ENCODE measurements at regions not wholly inside any gene's neighbourhood (a gene's known extent, or its start where the extent isn't known, plus 50 kb on each side); places are given as distances from the start of the nearest gene placed in this dataset.
"Not testable (repeated sequence)": the region's sequence is repeated elsewhere in the genome, so short reads cannot be mapped to it uniquely, and the experiment has no call there.

DNA sequence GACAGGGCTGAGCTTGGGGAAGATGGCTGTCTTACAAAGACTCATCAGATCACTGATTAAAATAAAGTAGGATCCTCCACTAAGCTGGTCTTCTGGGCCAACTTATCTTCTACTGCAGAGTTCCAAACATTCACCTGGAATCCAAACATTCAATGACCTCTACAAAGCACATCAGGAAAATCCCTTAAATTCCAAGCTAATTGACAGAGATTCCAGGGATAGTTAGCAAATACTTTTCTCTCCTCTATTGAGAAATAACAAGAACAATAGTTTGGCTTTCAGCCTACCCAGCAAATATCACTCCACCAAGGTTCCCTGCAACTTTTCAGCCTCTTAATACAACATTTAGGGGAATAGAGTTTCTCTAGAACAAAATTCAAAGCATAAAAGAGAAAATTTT, 140.6 kb upstream of the LIFR start:
- no peak for DNase-seq (ENCODE audit: low spot score)
- TF ChIP-seq, protein P1, sequence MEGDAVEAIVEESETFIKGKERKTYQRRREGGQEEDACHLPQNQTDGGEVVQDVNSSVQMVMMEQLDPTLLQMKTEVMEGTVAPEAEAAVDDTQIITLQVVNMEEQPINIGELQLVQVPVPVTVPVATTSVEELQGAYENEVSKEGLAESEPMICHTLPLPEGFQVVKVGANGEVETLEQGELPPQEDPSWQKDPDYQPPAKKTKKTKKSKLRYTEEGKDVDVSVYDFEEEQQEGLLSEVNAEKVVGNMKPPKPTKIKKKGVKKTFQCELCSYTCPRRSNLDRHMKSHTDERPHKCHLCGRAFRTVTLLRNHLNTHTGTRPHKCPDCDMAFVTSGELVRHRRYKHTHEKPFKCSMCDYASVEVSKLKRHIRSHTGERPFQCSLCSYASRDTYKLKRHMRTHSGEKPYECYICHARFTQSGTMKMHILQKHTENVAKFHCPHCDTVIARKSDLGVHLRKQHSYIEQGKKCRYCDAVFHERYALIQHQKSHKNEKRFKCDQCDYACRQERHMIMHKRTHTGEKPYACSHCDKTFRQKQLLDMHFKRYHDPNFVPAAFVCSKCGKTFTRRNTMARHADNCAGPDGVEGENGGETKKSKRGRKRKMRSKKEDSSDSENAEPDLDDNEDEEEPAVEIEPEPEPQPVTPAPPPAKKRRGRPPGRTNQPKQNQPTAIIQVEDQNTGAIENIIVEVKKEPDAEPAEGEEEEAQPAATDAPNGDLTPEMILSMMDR (IDR thresholded peaks at IDR 0.05; ENCODE audit: borderline replicate concordance, control extremely low read depth, extremely low read depth, insufficient read depth, missing control alignments), result no peak
- in situ Hi-C loops (cut with MboI; ENCODE audit: low sequenced_read_pairs, unreplicated experiment), result no loop called here

DNA sequence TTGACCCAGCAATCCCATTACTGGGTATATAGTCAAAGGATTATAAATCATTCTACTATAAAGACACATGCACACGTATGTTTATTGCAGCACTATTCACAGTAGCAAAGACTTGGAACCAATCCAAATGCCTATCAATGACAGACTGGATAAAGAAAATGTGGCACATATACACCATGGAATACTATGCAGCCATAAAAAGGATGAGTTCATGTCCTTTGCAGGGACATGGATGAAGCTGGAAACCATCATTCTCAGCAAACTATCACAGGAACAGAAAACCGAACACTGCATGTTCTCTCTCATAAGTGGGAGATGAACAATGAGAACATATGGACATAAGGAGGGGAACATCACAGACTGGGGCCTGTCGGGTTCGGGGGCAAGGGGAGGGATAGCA, 140.3 kb upstream of the OSMR start:
- DNase-seq (ENCODE audit: low spot score); in situ Hi-C loops (cut with MboI; ENCODE audit: low sequenced_read_pairs, unreplicated experiment): not testable (repeated sequence)

DNA sequence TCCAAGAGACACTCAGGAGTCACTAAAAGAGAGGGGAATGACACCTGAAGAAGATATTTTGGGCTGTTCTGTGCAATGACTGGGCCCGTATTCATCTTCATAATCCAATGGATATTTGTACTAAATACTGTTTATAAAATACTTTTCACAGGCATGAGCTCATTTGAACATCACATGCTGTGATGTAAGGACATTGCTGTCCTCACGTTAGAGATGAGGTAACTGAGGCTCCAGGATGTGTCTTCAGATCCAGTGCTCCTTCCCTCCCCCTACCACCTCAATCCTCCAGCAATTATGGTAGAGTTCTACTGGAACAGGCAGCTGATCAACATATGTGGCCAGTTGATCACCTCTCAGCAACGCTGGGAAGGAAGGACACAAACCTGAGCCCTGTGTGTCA, 139.4 kb upstream of the OSMR start:
- DNase-seq (ENCODE audit: low spot score), result no peak
- in situ Hi-C loops (cut with MboI; ENCODE audit: low sequenced_read_pairs, unreplicated experiment), result no loop called here
- TF ChIP-seq, protein P1 (IDR thresholded peaks at IDR 0.05; ENCODE audit: borderline replicate concordance, control extremely low read depth, extremely low read depth, insufficient read depth, missing control alignments), result no peak

DNA sequence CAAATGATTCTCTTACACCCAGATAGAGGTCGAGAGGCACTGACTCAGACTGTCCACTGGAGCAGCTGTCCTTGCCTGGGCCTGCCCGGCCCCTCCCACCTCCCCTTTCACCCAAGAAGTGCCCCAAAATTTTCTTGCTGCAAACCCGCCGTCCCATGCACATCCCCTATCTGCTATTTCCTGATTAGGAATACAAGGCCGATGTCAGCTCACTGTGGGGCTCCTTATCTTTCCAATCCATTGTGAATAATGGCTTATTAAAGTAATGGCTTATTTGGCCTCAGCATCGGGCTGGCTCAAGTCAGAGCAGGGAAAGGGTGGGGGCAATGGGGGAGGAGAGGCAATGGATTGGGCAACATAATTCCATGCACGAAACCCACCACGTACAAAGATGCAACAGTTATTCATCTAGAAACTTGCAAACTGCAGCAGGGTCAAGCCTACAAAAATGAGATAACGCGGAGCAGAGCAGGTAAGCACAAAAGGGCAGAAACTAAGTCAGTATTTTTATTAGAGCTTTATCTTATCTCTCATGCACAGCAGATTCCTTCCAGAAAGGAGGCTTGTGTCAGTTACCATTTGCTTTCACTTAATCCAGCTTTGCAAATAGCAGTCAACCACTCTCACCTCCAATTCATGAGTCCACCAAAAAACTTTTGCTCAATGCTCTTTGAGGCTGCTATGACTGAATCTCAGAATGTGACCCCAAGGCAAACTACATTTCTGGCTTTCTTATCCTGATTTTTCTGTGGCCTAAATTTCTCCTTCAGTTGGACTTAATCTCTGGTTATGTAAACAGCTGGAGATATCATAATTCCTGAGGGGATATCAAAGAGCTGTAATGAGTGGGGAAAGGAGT, 138.2 kb upstream of the OSMR start:
- TF ChIP-seq, protein P1 (IDR thresholded peaks at IDR 0.05; ENCODE audit: borderline replicate concordance, control extremely low read depth, extremely low read depth, insufficient read depth, missing control alignments), result no peak

DNA sequence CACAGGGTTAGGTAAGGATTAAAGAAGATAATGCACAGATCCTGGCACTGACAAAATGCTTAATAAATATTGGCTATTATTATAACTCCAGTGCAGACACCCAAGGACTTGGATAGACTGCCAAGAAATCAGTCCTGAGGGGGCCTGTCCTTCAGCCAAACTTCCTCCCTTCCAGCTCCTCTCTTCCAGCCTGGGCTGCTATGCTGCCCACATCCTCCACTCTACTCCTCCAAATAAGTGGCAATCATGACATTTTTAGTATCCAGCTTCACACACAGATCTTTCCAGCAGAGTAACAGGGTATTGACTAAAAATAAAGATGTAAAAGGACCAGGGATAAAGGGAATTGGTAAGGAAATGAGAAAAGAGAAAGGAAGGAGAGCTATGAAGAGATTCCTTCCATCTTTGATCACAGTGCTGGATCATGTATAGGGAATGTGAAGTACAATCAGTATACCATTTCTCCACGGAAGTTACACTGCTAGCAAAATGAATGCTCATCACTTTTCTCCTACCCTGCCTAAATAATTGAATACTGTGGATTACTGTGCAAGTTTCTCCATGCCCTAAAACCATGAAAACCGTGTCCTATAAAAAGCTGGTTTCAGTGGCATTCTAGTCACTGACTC, 136.0 kb upstream of the OSMR start:
- TF ChIP-seq, protein P1 (IDR thresholded peaks at IDR 0.05; ENCODE audit: borderline replicate concordance, control extremely low read depth, extremely low read depth, insufficient read depth, missing control alignments), result no peak
- DNase-seq (ENCODE audit: low spot score), result no peak
- in situ Hi-C loops (cut with MboI; ENCODE audit: low sequenced_read_pairs, unreplicated experiment), result no loop called here

More for the DNA sequence above, 138.2 kb upstream of the OSMR start:
- DNase-seq (ENCODE audit: low spot score), result no peak
- in situ Hi-C loops (cut with MboI; ENCODE audit: low sequenced_read_pairs, unreplicated experiment), result no loop called here

DNA sequence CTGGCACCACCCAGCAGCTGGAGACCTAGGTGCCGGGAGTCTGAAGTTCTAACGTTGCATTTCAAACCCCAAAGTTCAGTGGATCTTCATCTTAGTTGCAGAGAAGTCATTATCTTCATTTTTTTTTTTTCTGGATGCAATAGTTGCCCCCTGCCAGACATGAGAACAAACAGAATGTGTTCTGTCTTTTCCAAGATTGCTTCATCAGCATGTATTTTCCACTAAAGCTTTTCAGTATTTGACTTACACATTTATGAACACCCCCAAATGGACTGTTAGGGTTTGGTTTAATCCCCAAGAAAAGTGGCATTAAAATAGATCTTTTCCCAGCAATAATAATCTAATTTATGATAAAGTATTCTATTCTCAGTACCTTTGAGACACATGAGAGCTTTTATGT, 135.2 kb upstream of the OSMR start:
- DNase-seq (ENCODE audit: low spot score), result no peak
- in situ Hi-C loops (cut with MboI; ENCODE audit: low sequenced_read_pairs, unreplicated experiment), result no loop called here
- TF ChIP-seq, protein P1 (IDR thresholded peaks at IDR 0.05; ENCODE audit: borderline replicate concordance, control extremely low read depth, extremely low read depth, insufficient read depth, missing control alignments), result no peak

DNA sequence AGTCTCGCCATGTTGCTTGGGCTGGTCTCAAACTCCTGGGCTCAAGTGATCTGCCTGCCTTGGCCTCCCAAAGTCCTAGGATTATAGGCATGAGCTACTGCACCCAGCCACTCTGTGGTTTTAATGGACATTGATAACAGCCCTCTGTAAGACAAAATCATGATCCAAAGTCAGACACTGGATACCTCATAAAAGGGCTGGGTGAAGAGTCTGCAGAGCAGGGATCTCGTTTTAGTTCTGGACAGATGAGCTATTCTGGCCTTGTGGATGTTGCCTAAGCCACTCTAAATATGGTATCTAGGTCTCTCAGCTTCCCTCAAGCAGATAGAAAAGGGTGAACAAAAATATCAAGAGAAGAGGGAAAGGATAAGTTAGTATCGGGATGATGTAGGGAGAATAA, 133.4 kb upstream of the OSMR start:
- TF ChIP-seq, protein P1 (IDR thresholded peaks at IDR 0.05; ENCODE audit: borderline replicate concordance, control extremely low read depth, extremely low read depth, insufficient read depth, missing control alignments), result no peak
- no peak for DNase-seq (ENCODE audit: low spot score)
- in situ Hi-C loops (cut with MboI; ENCODE audit: low sequenced_read_pairs, unreplicated experiment), result no loop called here
